GM19468 (cell line): ENCODE measurements at regions not wholly inside any gene's neighbourhood (a gene's known extent, or its start where the extent isn't known, plus 50 kb on each side); places are given as distances from the start of the nearest gene placed in this dataset.
"Not testable (repeated sequence)": the region's sequence is repeated elsewhere in the genome, so short reads cannot be mapped to it uniquely, and the experiment has no call there.

Source experiments
- ATAC-seq: cut with Tn5 transposase; IDR thresholded peaks from one replicate; pipeline ENCODE4 v1.9.1; 2021; ENCODE audit warnings: mild to moderate bottlenecking, moderate library complexity, moderate number of reproducible peaks; ENCODE audit not compliant: unreplicated experiment; ENCODE audit errors: extremely low read depth

DNA sequence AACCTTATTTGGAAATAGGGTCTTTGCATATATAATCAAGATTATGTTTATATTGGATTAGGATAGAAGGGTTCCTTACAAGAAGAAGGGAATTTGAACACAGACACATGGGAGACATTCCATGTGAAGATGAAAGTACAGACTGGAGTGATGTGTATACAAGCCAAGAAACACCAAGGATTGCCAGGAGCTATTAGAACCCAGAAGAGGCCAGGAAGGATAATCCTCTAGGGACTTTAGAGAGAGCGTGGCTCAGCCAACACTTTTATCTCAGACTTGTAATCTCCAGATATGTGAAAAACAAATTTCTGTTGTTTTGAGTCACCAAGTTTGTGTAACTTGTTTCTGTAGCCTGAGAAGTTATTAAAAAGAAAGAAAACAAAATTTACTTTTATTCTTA, 1173.9 kb upstream of the CITED2 start:
- ATAC-seq, result no peak

DNA sequence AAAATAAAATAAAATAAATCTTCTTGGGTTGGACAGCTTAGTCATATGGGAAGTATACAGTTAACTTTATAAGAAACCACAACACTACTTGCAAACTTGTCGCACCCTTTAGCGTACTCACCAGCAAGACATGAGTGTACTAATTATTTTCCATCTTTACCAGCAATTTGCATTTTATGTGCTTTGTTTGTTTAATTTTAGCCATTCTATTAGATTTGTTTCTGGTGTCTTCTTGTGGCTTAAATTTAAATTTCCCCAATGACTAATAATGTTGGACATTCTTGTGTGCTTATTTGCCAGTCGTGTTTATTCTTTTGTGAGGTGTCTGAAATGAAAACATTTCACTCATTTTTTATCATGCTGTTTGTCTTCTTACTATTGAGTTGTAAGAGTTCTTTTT, 1172.2 kb upstream of the CITED2 start:
- ATAC-seq, result no peak

DNA sequence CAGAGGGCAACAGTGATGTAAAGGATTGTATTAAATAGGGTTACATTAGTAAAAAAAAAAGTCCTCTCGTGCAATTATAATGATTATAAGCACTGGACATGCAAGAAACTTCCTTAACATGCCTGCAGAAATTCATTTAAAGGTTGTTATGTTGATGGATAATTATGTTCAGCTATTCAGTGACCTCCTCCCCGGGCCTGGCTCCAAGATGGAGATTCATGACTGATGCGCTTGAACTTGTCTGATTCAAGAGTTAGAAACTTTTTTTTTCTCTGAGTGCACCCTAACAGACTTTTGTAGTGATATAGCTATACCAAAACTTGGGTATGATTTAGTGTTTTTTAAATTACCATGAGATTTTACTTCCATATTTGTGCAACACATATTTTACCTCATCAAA, 1170.0 kb upstream of the CITED2 start:
- no peak for ATAC-seq

DNA sequence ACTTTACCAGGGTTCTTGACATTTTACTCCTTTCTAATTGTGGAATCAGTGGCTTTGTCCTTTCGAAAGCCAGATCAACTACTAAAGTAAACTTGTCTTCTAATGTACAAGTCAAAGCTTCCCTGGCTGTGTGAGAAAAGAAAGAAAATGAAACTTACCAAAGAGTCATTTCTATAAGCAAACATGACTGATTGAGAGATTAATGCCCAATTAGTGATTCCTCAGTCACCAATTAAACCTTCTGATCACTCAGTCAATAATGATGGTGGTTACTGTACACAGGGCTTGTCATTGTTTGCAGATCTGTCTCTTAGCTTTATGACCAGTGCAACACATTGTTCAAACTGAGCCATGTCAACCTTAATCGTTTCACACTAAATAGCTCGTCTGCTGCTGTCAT, 1168.4 kb upstream of the CITED2 start:
- ATAC-seq, result no peak

DNA sequence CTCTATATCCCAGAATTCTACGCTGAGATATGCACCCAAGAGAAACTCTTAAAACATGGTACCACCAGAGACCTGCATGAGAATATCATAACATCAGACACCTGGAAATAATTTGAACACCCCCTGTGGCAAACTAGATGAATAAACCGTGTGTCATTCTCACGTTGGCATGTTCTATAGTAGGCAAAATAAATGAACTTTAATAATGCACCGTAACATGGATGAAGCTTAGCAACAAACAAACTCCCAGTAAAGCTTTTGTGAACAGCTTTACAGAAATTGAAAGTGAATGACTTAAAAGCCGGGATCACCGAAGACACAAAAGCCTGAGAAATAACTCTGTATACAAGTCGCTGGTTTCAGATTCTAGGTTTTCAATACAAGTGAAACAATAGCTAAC, 1166.8 kb upstream of the CITED2 start:
- ATAC-seq, result no peak

DNA sequence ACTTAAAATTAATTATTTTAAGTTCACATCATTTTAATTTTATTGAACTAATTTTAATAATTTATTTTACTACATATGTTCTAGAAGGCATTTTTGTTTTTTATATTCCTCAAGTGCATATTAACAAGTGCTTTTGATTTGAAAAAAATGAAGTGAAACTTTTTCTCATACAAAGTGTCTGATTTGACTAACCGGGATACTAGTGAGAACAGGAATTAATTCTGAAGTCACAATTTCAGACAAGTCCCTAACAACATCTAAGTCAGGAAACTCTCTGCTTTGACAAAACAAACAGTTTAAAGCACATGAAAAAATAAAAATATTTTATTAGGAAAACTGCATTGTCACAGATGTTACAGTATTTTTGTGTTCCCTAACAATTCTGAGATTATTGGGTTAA, 1166.3 kb upstream of the CITED2 start:
- no peak for ATAC-seq

DNA sequence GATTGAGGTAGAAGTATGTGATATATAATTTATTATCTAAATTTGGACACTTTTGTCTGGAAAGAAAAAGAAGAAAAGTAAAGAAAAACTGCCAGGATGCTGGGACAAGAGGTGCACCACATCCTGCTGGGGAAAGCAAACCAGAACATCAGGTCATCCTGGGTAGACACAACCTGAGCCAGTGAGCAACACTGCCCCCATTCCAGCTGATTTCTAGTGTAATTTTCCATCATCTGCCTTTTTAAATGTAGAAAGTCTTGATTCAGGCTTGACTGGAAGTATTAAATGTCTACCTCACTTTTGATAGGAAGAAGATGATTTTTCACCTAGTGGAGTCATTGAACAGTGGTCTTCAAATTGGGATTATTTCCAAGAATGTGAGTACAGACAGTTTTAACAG, 1164.5 kb upstream of the CITED2 start:
- no peak for ATAC-seq

DNA sequence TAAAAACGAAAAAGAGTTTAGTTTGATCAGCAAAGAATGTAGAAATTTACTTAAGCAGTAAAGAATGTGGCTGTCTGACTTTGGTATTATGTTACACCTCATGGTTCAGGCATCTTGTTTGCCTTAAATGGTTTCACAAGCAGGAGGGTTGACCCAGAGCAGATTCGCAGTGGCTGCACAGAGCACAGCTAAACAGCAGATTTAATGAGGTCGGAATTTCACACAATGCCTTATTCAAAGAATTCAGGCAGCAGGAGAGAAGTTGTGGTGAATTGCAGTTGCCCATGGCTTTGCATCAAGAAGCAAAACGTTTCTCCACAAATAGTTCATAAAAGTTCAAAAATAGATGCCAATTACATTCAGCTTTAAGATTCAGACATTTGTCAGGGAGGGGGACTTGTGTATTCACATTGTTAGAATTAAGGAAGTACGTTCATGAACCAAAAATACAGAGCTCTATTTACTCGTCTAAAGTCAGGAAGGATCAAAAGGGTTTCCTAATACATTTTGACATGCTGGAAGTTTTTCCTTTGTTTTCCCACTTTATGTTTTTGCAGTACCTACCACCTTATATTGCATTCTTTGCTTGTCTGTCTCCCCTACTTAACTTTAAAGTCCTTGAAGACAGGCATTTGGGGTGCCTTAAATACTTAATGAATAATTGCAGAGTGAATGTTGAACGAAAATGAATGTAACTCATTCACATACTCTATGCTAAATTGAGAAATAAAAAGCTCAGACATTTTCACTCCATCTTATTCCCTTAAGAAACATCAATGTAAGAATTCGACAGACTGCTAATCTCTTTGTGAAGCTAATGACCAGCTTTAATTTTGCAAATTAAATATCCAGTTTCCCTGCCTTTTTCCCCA, 1163.6 kb upstream of the CITED2 start:
- ATAC-seq, result no peak

DNA sequence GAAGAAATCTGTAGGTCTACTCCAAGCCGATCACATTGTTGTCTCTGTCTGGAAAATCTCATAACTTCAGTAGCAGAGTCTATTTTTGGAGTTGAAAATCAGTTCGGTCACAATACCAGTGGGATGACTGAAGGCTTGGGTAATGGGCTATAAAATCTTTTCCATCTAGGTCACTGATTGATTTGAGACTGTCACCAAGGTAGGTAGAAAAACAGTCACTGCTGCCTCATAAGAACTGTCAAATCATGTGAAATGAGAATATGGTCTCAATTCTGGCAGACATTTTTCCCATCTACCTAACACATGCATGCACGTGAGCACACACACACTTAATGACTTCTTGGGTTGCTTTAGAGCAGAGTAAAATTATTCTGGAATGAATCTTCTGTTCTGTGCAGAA, 1162.8 kb upstream of the CITED2 start:
- ATAC-seq, result no peak

DNA sequence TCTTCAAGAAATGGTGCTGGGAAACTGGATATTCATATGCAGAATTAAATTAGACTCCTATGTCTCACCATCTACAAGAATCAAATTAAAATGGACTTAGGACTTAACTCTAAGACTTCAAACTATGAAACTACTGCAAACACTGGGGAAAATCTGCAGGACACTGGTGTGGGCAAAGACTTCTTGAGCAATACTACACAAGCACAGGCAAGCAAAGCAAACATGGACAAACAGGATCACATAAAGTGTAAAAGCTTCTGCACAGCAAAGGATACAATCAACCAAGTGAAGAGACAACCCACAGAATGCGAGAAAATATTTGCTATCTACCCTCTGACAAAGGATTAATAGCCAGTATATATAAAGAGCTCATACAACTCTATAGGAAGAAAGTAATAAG, 1161.1 kb upstream of the CITED2 start:
- ATAC-seq, result no peak

DNA sequence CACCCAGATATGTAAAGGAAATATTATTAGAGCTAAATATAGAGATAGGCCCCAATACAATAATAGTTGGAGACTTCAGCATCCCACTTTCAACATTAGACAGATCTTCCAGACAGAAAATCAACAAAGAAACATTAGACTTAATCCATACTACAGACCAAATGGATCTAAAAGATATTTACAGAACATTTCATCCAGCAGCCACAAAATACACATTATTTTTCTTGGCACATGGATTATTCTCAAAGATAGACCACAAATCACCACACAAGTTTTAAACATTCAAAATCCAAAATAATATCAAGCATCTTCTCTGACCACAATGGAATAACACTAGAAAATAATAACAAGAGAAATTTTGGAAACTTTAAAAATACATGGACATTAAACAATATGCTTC, 1159.1 kb upstream of the CITED2 start:
- no peak for ATAC-seq

DNA sequence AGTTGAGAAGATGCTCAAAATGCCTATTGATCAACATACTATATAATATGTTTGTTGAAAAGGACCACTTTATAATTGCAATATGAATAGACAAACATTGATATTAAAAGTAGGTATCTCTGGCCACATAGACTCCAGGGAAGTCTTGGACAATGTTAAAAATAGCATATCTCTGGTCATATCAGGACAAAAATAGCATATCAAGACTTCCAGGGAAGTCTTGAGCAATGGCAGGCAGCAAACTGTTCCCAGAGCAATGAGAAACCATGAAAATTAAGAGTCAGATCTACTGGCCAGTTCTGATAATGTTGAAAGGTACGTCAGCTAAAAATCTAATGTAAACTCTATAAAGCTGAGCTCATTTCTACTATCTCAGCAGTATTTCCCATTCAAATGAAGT, 1130.3 kb upstream of the CITED2 start:
- ATAC-seq, result no peak

DNA sequence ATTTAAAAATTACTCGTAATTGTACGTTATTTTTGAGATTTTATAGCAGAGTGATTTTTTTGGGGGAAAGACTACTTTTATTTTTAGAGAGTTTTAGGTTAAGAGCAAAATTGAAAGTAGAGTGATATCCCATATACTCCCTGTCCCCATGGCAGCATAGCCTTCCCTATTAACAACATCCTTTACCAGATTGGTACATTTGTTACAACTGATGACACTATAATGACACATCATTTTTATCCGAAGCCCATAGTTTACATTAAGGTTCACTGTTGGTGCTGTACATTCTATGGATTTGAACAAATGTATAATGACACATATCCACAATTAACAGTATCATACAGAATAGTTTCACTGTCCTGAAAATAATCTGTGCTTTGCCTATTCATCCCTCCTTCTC, 1126.4 kb upstream of the CITED2 start:
- no peak for ATAC-seq

DNA sequence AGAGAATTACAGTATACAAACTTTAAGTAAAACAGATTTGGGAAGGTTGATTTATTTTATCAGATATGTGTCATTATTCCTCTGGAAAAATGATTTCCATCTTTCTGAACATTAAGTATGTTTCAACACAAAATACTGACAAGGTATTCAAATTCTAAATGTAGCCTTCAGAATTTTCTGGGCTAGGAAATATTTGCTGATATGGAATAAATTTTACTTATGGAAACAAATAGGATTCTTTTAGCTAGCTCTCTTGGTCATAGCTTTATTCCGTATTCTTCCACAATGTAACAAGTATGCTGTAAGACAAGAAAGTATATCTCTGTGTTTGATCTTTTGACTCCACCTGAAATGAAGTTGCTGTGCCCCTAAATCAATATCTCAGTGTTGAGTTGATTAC, 1125.2 kb upstream of the CITED2 start:
- no peak for ATAC-seq

DNA sequence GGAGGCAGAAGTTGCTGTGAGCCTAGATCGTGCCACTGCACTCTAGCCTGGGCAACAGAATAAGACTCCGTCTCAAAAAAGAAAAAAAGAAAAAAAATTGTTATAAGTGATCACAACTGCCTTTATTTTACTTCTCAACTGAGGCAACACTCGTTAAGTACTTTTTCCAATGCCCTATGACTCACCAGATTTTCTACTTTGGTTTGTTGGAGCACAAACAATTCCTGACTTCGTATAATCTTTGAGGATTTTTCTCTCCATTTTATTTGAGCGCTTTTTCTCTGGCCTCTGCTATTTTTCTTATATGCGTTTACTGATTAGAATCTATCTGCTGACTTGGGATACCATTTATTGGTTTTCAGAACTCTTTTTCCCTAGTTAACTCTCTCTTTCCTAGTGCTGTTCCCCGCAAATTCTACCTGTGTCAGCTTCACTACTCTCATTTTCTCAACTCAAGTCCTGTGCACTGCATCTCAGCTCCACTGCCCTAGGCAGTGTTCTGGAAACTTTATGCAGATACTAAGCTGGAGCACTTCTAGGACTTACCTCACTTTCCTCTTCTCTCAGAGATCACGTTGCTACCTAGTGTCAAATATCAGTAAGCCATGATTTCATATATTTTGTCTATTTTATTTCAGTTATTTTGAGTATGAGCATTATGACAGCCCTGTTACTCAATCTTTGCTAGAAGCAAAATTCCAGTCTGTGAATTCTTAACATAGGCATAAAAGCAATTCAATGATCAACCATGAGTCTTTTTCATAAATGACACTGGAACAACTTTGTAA, 1120.1 kb upstream of the CITED2 start:
- ATAC-seq, result no peak

DNA sequence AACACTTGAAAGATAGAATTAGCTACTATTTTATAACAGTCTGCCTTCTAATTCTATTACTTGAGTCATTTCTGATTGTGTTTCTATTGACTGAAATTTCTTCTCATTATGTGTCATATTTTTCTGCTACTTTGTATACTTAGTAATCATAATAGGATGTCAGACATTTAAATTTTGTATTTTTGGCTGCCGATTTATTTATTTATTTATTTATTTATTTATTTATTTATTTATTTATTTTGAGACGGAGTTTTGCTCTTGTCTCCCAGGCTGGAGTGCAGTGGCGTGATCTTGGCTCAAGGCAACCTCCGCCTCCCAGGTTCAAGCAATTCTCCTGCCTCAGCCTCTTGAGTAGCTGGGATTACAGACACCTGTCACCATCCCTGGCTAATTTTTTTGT, 1119.0 kb upstream of the CITED2 start:
- not testable (repeated sequence) for ATAC-seq

DNA sequence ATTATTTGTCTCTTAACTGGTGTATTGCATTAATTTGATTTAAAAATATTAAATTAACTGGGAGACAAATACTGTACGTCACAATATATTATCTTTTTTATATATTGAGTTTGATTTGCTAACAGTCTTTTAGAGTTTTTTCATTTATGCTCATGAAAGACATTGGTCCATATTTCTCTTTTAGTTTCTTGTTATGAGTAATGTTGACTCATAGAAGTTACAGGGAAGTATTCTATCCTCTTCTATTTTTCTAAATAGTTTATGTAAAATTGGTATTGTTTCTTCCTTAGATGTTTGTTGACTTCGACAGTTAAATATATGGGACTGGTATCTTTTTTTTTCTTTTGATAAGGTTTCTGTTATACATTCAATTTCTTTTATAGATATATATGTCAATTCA, 1115.6 kb upstream of the CITED2 start:
- no peak for ATAC-seq

DNA sequence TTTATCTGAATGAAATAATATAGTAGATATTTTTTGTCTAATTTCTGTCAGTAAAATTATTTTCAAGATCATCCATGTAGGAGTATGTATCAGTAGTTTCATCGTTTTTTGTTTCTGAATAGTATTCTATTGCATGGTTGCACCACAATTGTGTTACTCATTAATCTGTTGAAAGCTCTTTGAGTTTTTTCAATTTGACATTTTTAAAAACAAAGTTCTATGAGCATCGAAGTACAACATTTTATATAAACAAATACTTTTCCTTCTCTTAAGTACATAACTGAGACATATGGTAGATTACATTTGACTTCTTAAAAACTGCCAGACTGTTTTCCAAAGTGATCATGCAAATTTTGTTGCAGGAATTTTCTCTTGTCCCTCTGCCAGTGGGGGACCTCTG, 1113.1 kb upstream of the CITED2 start:
- no peak for ATAC-seq

DNA sequence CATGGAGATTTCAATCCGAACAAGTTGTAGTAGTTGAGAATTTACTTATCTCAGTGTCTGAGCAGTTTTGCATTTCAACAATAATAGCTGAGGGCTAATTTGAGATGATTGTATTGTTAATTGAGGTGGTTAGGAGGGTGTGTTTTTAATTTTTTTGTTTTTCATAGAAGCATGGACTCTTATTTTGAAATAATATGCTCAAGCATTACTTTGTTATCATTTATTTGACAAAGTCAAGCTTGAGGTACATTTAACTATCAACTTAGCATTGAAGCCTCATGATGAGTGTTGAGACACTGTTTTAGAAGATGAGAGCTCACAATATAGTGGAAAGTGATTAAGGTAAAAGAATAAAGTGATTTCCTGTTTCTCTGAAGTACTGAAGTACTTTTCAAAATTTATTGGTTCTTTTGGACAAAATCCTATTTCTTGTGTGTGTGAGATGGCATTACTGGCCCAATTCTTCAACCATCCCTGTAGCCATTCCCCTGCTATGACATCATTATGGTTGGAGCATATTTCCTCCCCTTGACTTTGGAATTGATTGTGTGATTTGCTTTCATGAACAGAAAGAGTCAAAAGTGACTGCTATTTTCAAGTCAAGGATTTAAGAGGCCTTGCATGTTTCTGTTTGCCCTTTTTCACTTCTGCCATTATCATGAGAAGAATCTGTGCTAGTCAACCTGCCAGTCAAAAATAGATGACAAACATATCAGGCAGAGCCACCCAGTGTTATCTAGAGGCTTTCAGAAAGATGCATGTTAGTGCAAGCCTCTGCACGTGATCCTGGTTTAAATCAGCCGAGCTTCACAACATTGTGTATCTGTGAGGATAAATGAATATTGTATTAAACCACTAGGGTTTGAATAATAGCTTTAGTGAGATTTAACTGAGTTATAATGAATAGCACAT, 1112.3 kb upstream of the CITED2 start:
- no peak for ATAC-seq

DNA sequence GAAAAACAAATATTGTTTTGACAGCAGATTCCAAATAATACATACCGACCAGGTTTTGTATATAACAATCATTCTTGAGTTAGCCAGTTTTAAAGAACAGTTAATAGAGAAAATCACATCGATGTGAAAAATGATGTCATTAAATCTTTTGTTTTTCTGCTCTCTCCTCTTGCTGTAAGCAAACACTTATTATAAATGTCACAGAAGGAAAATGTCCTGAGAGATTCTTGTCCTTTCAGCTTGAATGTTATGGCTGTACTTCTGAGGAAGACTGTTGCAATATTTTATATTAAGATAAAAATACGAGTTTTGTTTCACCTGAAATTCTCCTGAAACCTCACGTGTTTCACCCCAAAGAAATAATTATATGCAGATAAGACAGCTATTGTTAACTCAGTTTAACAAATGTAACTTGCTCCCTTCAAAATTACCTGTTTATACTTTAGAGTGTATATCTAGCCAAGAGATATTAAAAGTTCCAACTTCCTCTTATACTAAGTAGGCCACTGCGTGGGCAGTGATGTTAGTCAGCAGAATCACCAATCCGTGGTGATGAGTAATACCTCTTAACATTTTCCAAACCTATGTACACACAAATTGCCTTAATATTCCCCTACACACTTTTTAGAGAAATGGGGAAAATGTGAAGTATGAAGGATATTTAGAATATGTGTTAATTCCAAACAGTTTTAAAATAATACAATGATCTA, 1111.4 kb upstream of the CITED2 start:
- ATAC-seq, result no peak
